Right atrium auricular region (tissue), 2 donors: ENCODE measurements at regions not wholly inside any gene's neighbourhood (a gene's known extent, or its start where the extent isn't known, plus 50 kb on each side); places are given as distances from the start of the nearest gene placed in this dataset.
"Not testable (repeated sequence)": the region's sequence is repeated elsewhere in the genome, so short reads cannot be mapped to it uniquely, and the experiment has no call there.

ENCODE experiments used
- DNase-seq: peaks from one replicate; pipeline ENCODE4 v3.0.0-alpha.2; 2019; ENCODE audit warnings: low spot score
- H3K27ac ChIP-seq, 2 donors: fragments of 200-600 bp; sonication (generic); 1 replicate in 1 of 2; 2 replicates in 1 of 2; pipeline ENCODE4 v1.5.1; 2016 to 2019
- H3K27me3 ChIP-seq, 2 donors: fragments of 200-600 bp; sonication (generic); one replicate each; pipeline versions ENCODE4 v1.5.1 to v1.6.0; 2017 to 2019
- H3K36me3 ChIP-seq: fragments of 200-600 bp; sonication (generic); one replicate; pipeline ENCODE4 v1.5.1; 2016
- H3K4me1 ChIP-seq, 2 donors: fragments of 200-600 bp; sonication (generic); one replicate each; pipeline versions ENCODE4 v1.5.1 to v1.6.0; 2017 to 2019
- H3K4me3 ChIP-seq, 2 donors: fragments of 200-600 bp; sonication (generic); 1 replicate in 1 of 2; 2 replicates in 1 of 2; pipeline ENCODE4 v1.5.1; 2017 to 2019; ENCODE audit warnings: mild to moderate bottlenecking in 1 of 2, moderate library complexity in 1 of 2
- H3K9me3 ChIP-seq, 2 donors: fragments of 200-600 bp; sonication (generic); one replicate each; pipeline ENCODE4 v1.5.1; 2019
- CTCF ChIP-seq, 2 donors: fragments of 200-600 bp; sonication (generic); IDR thresholded peaks; one replicate each; pipeline ENCODE4 v1.5.1; 2019; ENCODE audit warnings: antibody characterized with exemption in 2 of 2

DNA sequence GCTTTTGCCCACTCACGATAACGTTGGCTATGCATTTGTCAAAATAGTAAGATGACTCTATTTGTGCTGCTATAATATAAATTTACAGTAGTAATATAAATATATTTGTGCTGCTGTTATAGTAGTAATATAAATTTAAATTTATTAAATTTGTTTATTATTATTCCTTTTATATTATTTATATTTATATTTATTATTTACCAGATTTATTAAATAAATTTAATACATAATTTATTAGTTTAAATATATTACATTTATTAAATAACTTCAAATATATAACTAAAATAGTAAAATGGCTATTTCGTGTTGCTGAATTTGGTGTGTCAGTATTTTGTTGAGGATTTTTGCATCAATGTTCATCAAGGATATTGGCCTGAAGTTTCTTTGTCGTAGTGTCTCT lies 246.5 kb upstream of the FGF16 start:
- no peaks in the 10 kb centered on the region for H3K27me3 ChIP-seq
- no peak overlapping the region for H3K4me3 ChIP-seq
- H3K36me3 ChIP-seq: no peaks in the 10 kb centered on the region
- no peak overlapping the region for H3K27ac ChIP-seq
- no peak for DNase-seq
- H3K4me1 ChIP-seq: no peaks in the 10 kb centered on the region
- peaks cover 0 to 6% of the 10 kb centered on the region in 2 donors for H3K9me3 ChIP-seq
- no peak for TF ChIP-seq CTCF (IDR thresholded peaks at IDR 0.05)

- no peaks in the 10 kb centered on the region for H3K36me3 ChIP-seq
- no peak overlapping the region for H3K4me3 ChIP-seq
- H3K4me1 ChIP-seq: no peaks in the 10 kb centered on the region
- H3K27me3 ChIP-seq: no peaks in the 10 kb centered on the region
- peaks cover 0 to 6% of the 10 kb centered on the region in 2 donors for H3K9me3 ChIP-seq
- H3K27ac ChIP-seq: no peak overlapping the region
- no peak for TF ChIP-seq CTCF (IDR thresholded peaks at IDR 0.05)
- DNase-seq: no peak
Measured at GRCh38 chrX:77223046-77223445, 224.1 kb upstream of the FGF16 start.

- Histone ChIP-seq H3K9me3 (peaks cover 5 to 25% of the 10 kb centered on the region in 2 donors), H3K36me3 (no peaks in the 10 kb centered on the region), H3K27me3 (no peaks in the 10 kb centered on the region), H3K4me3 (no peak overlapping the region), H3K4me1 (no peaks in the 10 kb centered on the region), H3K27ac (no peak overlapping the region)
- no peak for DNase-seq
- TF ChIP-seq CTCF (IDR thresholded peaks at IDR 0.05): no peak
Measured at GRCh38 chrX:77264490-77264889, 182.7 kb upstream of the FGF16 start.

- no peaks in the 10 kb centered on the region for H3K36me3 ChIP-seq
- H3K27me3 ChIP-seq: no peaks in the 10 kb centered on the region
- no peaks in the 10 kb centered on the region for H3K9me3 ChIP-seq
- H3K4me3 ChIP-seq: no peak overlapping the region
- no peak for DNase-seq
- H3K27ac ChIP-seq: no peak overlapping the region
- TF ChIP-seq CTCF (IDR thresholded peaks at IDR 0.05): no peak
- H3K4me1 ChIP-seq: no peaks in the 10 kb centered on the region
Measured at GRCh38 chrX:77275392-77275791, 171.8 kb upstream of the FGF16 start.

DNA sequence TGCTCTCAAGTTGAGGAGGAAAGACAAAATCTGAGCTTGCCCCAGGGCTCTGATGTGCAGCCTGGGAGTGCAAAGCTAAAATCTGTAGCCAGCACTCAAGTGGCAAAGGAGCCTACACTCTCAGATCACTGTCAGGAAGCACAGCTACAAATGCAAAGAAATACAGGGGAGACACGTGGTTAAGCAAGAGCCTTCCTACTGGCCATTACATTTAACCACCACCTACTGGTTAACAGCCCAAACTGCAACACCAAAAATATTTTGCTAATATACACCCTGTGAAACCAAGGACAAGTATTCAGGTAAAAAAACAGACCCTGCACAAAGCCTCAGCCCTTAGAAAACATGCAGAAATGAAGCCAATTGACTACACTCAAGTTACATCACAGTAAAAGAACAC lies 170.4 kb upstream of the FGF16 start:
- Histone ChIP-seq H3K4me1 (no peaks in the 10 kb centered on the region), H3K4me3 (no peak overlapping the region), H3K9me3 (no peaks in the 10 kb centered on the region), H3K27ac (no peak overlapping the region), H3K27me3 (no peaks in the 10 kb centered on the region), H3K36me3 (no peaks in the 10 kb centered on the region)
- DNase-seq: no peak
- no peak for TF ChIP-seq CTCF (IDR thresholded peaks at IDR 0.05)

DNA sequence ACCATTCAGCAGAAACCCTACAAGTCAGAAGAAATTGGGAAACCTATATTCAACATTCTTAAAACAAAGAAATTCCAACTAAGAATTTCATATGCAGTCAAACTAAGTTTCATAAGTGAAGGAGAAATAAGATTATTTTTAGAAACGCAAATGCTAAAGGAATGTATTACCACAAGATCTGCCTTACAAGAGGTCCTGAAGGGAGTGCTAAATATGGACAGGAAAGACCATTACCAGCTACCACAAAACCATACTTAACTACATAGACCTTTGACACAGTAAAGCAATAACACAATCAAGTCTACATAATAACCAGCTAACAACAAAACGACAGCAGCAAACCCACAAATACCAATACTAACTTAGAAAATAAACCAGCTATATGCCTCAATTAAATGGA lies 169.3 kb upstream of the FGF16 start:
- Histone ChIP-seq H3K27ac (no peak overlapping the region), H3K9me3 (no peaks in the 10 kb centered on the region), H3K27me3 (no peaks in the 10 kb centered on the region)

GRCh38 chrX:77279373-77279772 lies 167.8 kb upstream of the FGF16 start:
- H3K4me3 ChIP-seq, H3K27ac ChIP-seq, H3K9me3 ChIP-seq, H3K4me1 ChIP-seq, H3K27me3 ChIP-seq, DNase-seq, H3K36me3 ChIP-seq: not testable (repeated sequence)

More for the DNA sequence above, 169.3 kb upstream of the FGF16 start:
- Histone ChIP-seq H3K4me3 (no peak overlapping the region), H3K4me1 (no peaks in the 10 kb centered on the region), H3K36me3 (no peaks in the 10 kb centered on the region)
- no peak for DNase-seq
- TF ChIP-seq CTCF (IDR thresholded peaks at IDR 0.05): no peak
